ENCODE measurements at regions not wholly inside any gene's neighbourhood (a gene's known extent, or its start where the extent isn't known, plus 50 kb on each side); places are given as distances from the start of the nearest gene placed in this dataset.

GRCh38 chr12:107275530-107275929, 182.2 kb upstream of the CRY1 start (continued):
- TF ChIP-seq CHD7 (IDR thresholded peaks at IDR 0.05; ENCODE audit: insufficient replicate concordance, low read length) (no peak), HDAC2 (IDR thresholded peaks at IDR 0.05; ENCODE audit: borderline replicate concordance in 1 of 2, low read depth in 2 of 2, low read length in 2 of 2) (no peak), KDM5A (IDR thresholded peaks at IDR 0.05; ENCODE audit: low read length) (no peak), PHF8 (conservative IDR thresholded peaks at IDR 0.05; ENCODE audit: low read depth, low read length) (no peak), POLR2A (IDR thresholded peaks at IDR 0.05; ENCODE audit: control extremely low read depth in 1 of 2, low read depth in 2 of 2, low read length in 2 of 2) (no peak), RNF2 (IDR thresholded peaks at IDR 0.05; ENCODE audit: borderline replicate concordance, low read depth, low read length, missing control alignments, poor library complexity, severe bottlenecking) (no peak), KDM4A (IDR thresholded peaks at IDR 0.05; ENCODE audit: low read depth, low read length, severe bottlenecking) (no peak), MAFK (IDR thresholded peaks at IDR 0.05; ENCODE audit: low read depth, low read length) (no peak), ZNF274 (IDR thresholded peaks at IDR 0.05; ENCODE audit: borderline replicate concordance, extremely low read depth, low read length) (no peak)

All from H1 (cell line).